HCT116 (cell line): ENCODE measurements at regions not wholly inside any gene's neighbourhood (a gene's known extent, or its start where the extent isn't known, plus 50 kb on each side); places are given as distances from the start of the nearest gene placed in this dataset.

ENCODE experiments used
- ATAC-seq: fragments of 200-7000 bp; cut with Tn5 transposase; 2 replicates; pipeline ENCODE4 v1.9.1; 2020; ENCODE audit warnings: mild to moderate bottlenecking, moderate library complexity
- BruUV-seq: library from RNA; stranded (reverse); fragments of 400-500 nt; replicated peaks from 2 replicates; lab custom pipeline; 2021; lab: Mats Ljungman, UMichigan
- CTCF ChIA-PET: fragments of 300-600 bp; sonication (Branson Sonifier 250); formaldehyde crosslinking; loops from one replicate; lab custom pipeline; 2021; ENCODE audit warnings: antibody characterized with exemption; lab: Charles Lee
- POLR2A ChIA-PET: fragments of 300-600, 350-600 bp; sonication (Branson Sonifier 250); formaldehyde crosslinking; loops from one replicate; lab custom pipeline; 2021; ENCODE audit warnings: antibody characterized with exemption; lab: Charles Lee
- RAD21 ChIA-PET, 2 experiments: fragments of 300-600 bp; sonication (Branson Sonifier 250); formaldehyde crosslinking; loops; one replicate each; lab custom pipeline; 2023; ENCODE audit warnings: low total read pairs in 2 of 2; ENCODE audit not compliant: uncharacterized antibody in 2 of 2, unreplicated experiment in 2 of 2, low non-redundant PET in 1 of 2; lab: Charles Lee
- DNase-seq: peaks from one replicate; pipeline ENCODE4 v3.0.0-alpha.2; 2010; ENCODE audit warnings: low read depth, low spot score
- H2AFZ ChIP-seq: fragments of 200-600 bp; shearing (Covaris generic), sonication (generic); 2 replicates; pipeline ENCODE4 v1.6.1; 2017; ENCODE audit warnings: low read depth, mixed run types, mixed read lengths, antibody characterized with exemption, low read length; ENCODE audit not compliant: poor library complexity, severe bottlenecking
- H3K27ac ChIP-seq: 2 replicates; pipeline ENCODE4 v1.5.1; 2012; ENCODE audit warnings: low read depth, low read length
- H3K27me3 ChIP-seq: fragments of 200-600 bp; sonication (generic); 2 replicates; pipeline ENCODE4 v1.6.1; 2016; ENCODE audit warnings: mixed run types, low read length, mixed read lengths; ENCODE audit not compliant: insufficient read depth
- H3K36me3 ChIP-seq, 2 experiments: fragments of 200-500 bp in 1 of 2; fragments of 200-600 bp in 1 of 2; sonication (Bioruptor generic) in 1 of 2; sonication (generic) in 1 of 2; 2 replicates each; pipeline versions ENCODE4 v1.5.1 to v1.6.1; 2014 to 2016; ENCODE audit warnings: low read length in 2 of 2, inconsistent platforms in 1 of 2, mixed read lengths in 1 of 2, mixed run types in 1 of 2; ENCODE audit not compliant: insufficient read depth in 2 of 2, control insufficient read depth in 1 of 2
- H3K4me1 ChIP-seq, 2 experiments: fragments of 200-600 bp in 1 of 2; sonication (generic) in 1 of 2; 2 replicates each; pipeline versions ENCODE4 v1.5.1 to v1.6.1; 2012 to 2017; ENCODE audit warnings: low read length in 2 of 2, inconsistent platforms in 1 of 2, mild to moderate bottlenecking in 1 of 2, mixed read lengths in 1 of 2, mixed run types in 1 of 2, moderate library complexity in 1 of 2; ENCODE audit not compliant: insufficient read depth in 2 of 2, control insufficient read depth in 1 of 2
- H3K4me2 ChIP-seq: fragments of 200-600 bp; sonication (generic); 2 replicates; pipeline ENCODE4 v1.6.1; 2017; ENCODE audit warnings: mixed run types, low read length, mixed read lengths
- H3K4me3 ChIP-seq, 2 experiments: fragments of 200-600 bp in 1 of 2; sonication (generic) in 1 of 2; replicated peaks in 1 of 2; 2 replicates each; pipeline ENCODE4 v1.5.1; 2011 to 2016; ENCODE audit warnings: low read length in 2 of 2, control low read depth in 1 of 2, low read depth in 1 of 2, mild to moderate bottlenecking in 1 of 2, mixed read lengths in 1 of 2, mixed run types in 1 of 2
- H3K79me2 ChIP-seq: fragments of 200-600 bp; sonication (generic); 2 replicates; pipeline ENCODE4 v1.6.1; 2017; ENCODE audit warnings: mild to moderate bottlenecking, mixed run types, low read length, moderate library complexity, mixed read lengths; ENCODE audit not compliant: insufficient read depth
- H3K9ac ChIP-seq: fragments of 200-600 bp; sonication (generic); 2 replicates; pipeline ENCODE4 v1.6.1; 2016; ENCODE audit warnings: low read length, mixed read lengths
- H3K9me2 ChIP-seq: fragments of 200-600 bp; sonication (generic), shearing (Covaris generic); 2 replicates; pipeline ENCODE4 v1.6.1; 2017; ENCODE audit warnings: mixed run types, mild to moderate bottlenecking, moderate library complexity; ENCODE audit not compliant: insufficient read depth
- H3K9me3 ChIP-seq, 2 experiments: fragments of 200-500 bp in 1 of 2; fragments of 200-600 bp in 1 of 2; sonication (Bioruptor generic) in 1 of 2; sonication (generic) in 1 of 2; 2 replicates each; pipeline ENCODE4 v1.6.1; 2014 to 2017; ENCODE audit warnings: low read length in 2 of 2, mixed read lengths in 2 of 2, inconsistent platforms in 1 of 2, low read depth in 1 of 2, mild to moderate bottlenecking in 1 of 2, mixed run types in 1 of 2, moderate library complexity in 1 of 2; ENCODE audit not compliant: control insufficient read depth in 1 of 2, insufficient read depth in 1 of 2
- H4K20me1 ChIP-seq: fragments of 200-600 bp; sonication (generic), shearing (Covaris generic); 2 replicates; pipeline ENCODE4 v1.6.1; 2017; ENCODE audit warnings: mixed run types, mild to moderate bottlenecking, moderate library complexity; ENCODE audit not compliant: insufficient read depth
- CBX3 ChIP-seq: IDR thresholded peaks from 2 replicates; pipeline ENCODE4 v1.6.1; 2012; ENCODE audit warnings: low read depth
- EGR1 ChIP-seq: IDR thresholded peaks from 2 replicates; pipeline ENCODE4 v1.6.1; 2012; ENCODE audit warnings: low read depth
- EZH2 ChIP-seq: fragments of 200-600 bp; sonication (generic); IDR thresholded peaks from 2 replicates; pipeline ENCODE4 v1.6.1; 2017; ENCODE audit warnings: antibody characterized with exemption, mixed run types
- POLR2A ChIP-seq: IDR thresholded peaks from 2 replicates; pipeline ENCODE4 v1.7.0; 2011; ENCODE audit warnings: borderline replicate concordance; ENCODE audit not compliant: insufficient read depth, insufficient read length; ENCODE audit errors: extremely low read depth
- POLR2AphosphoS5 ChIP-seq: IDR thresholded peaks from 2 replicates; pipeline ENCODE4 v1.6.1; 2011; ENCODE audit warnings: mild to moderate bottlenecking, low read depth, low read length, moderate library complexity
- REST ChIP-seq: IDR thresholded peaks from 2 replicates; pipeline ENCODE4 v1.6.1; 2012; ENCODE audit warnings: low read depth
- SIN3A ChIP-seq: IDR thresholded peaks from 2 replicates; pipeline ENCODE4 v1.6.1; 2012; ENCODE audit warnings: low read depth
- SP1 ChIP-seq: IDR thresholded peaks from 2 replicates; pipeline ENCODE4 v1.6.1; 2012; ENCODE audit warnings: low read depth
- SRF ChIP-seq: IDR thresholded peaks from 2 replicates; pipeline ENCODE4 v1.6.1; 2012; ENCODE audit warnings: low read depth
- TCF7L2 ChIP-seq: IDR thresholded peaks from 2 replicates; pipeline ENCODE4 v1.7.0; 2011; ENCODE audit warnings: borderline replicate concordance, inconsistent platforms; ENCODE audit not compliant: insufficient read depth, insufficient read length; ENCODE audit errors: extremely low read depth
- YY1 ChIP-seq: IDR thresholded peaks from 2 replicates; pipeline ENCODE4 v1.6.1; 2011; ENCODE audit warnings: low read length, low read depth, moderate library complexity, mild to moderate bottlenecking; ENCODE audit not compliant: insufficient replicate concordance; ENCODE audit errors: extremely low read depth
- ZFX ChIP-seq: fragments of 450-650 bp; IDR thresholded peaks from 2 replicates; pipeline ENCODE4 v1.6.1; 2017
- ZNF274 ChIP-seq: fragments of 200-500 bp; sonication (Bioruptor generic); IDR thresholded peaks from 2 replicates; pipeline ENCODE4 v1.6.1; 2014; ENCODE audit warnings: mild to moderate bottlenecking, low read depth, low read length, inconsistent platforms
- intact Hi-C: fragments of 100-400 bp; cut with micrococcal nuclease; formaldehyde crosslinking; loops from 2 replicates; pipeline ENCODE4 v1.10.0; 2022
- TF ChIP-seq, protein P1 (sequence below): IDR thresholded peaks from 2 replicates; pipeline ENCODE4 v1.6.1; 2012

GRCh38 chr14:98293576-98293975 lies 978.4 kb downstream of the BCL11B start:
- BruUV-seq, result no TSS peak
- Histone ChIP-seq H2AFZ (no peak overlapping the region), H3K27me3 (no peaks in the 10 kb centered on the region), H3K27ac (no peak overlapping the region), H4K20me1 (no peaks in the 10 kb centered on the region), H3K79me2 (no peaks in the 10 kb centered on the region), H3K4me1 (no peaks in the 10 kb centered on the region), H3K9me2 (no peaks in the 10 kb centered on the region), H3K9me3 (peaks cover 0 to 5% of the 10 kb centered on the region in 2 experiments; a peak in 1 of 4 replicates), H3K4me2 (no peak overlapping the region), H3K36me3 (no peaks in the 10 kb centered on the region), H3K4me3 (no peak overlapping the region), H3K9ac (no peak overlapping the region)
- TF ChIP-seq REST (no peak), SIN3A (no peak), ZFX (no peak), POLR2AphosphoS5 (no peak), POLR2A (no peak), ZNF274 (no peak), SP1 (no peak), EGR1 (no peak), TCF7L2 (no peak), EZH2 (no peak), SRF (no peak), CBX3 (no peak), YY1 (no peak)
- TF ChIP-seq, protein P1, sequence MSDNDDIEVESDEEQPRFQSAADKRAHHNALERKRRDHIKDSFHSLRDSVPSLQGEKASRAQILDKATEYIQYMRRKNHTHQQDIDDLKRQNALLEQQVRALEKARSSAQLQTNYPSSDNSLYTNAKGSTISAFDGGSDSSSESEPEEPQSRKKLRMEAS, result no peak
- POLR2A ChIA-PET, result no interaction called here
- intact Hi-C loops, result no loop called here
- CTCF ChIA-PET, result no interaction called here
- ATAC-seq, result no peak
- no peak for DNase-seq
- RAD21 ChIA-PET, result no interaction called here
